H1 (cell line): ENCODE measurements at regions not wholly inside any gene's neighbourhood (a gene's known extent, or its start where the extent isn't known, plus 50 kb on each side); places are given as distances from the start of the nearest gene placed in this dataset.

ENCODE experiments used
- CTCF ChIA-PET: fragments of 300-600 bp; sonication (Branson Sonifier 250); formaldehyde crosslinking; loops from one replicate; lab custom pipeline; 2021; ENCODE audit not compliant: partially characterized antibody; lab: Charles Lee
- POLR2A ChIA-PET: fragments of 300-600 bp; sonication (Branson Sonifier 250); formaldehyde crosslinking; loops from one replicate; lab custom pipeline; 2021; ENCODE audit warnings: inconsistent platforms; ENCODE audit not compliant: partially characterized antibody; lab: Charles Lee
- DNase-seq, 2 experiments: peaks; one replicate each; pipeline versions ENCODE4 v3.0.0 to v3.0.0-alpha.2; 2010 to 2022; ENCODE audit warnings: low spot score in 2 of 2, low read depth in 1 of 2, mixed read lengths in 1 of 2
- FAIRE-seq: peaks from 2 replicates; lab custom pipeline; 2011; peaks lifted over from hg19 to GRCh38; lab: Jason Lieb, UNC
- H2AFZ ChIP-seq: 2 replicates; pipeline ENCODE4 v1.8.1; 2012; ENCODE audit warnings: low read length, inconsistent platforms
- H2AK5ac ChIP-seq: 2 replicates; pipeline ENCODE4 v1.6.1; 2013; ENCODE audit warnings: low read depth, low read length
- H2BK120ac ChIP-seq: replicated peaks from 2 replicates; pipeline ENCODE3; 2013; ENCODE audit warnings: low read depth, low read length, inconsistent platforms
- H2BK12ac ChIP-seq: 2 replicates; pipeline ENCODE4 v1.6.1; 2013; ENCODE audit warnings: low read depth, low read length
- H2BK15ac ChIP-seq: 2 replicates; pipeline ENCODE4 v1.6.1; 2013; ENCODE audit warnings: low read length
- H2BK20ac ChIP-seq: 2 replicates; pipeline ENCODE4 v1.6.1; 2013; ENCODE audit warnings: low read length
- H2BK5ac ChIP-seq: 2 replicates; pipeline ENCODE4 v1.6.1; 2013; ENCODE audit warnings: low read depth, low read length
- H3K14ac ChIP-seq: 2 replicates; pipeline ENCODE4 v1.6.1; 2013; ENCODE audit warnings: inconsistent platforms; ENCODE audit not compliant: insufficient read length
- H3K18ac ChIP-seq: 2 replicates; pipeline ENCODE4 v1.6.1; 2013; ENCODE audit warnings: low read length; ENCODE audit errors: extremely low read depth
- H3K23ac ChIP-seq: 2 replicates; pipeline ENCODE4 v1.6.1; 2013; ENCODE audit warnings: inconsistent platforms; ENCODE audit not compliant: insufficient read length
- H3K23me2 ChIP-seq: 2 replicates; pipeline ENCODE4 v1.6.1; 2013; ENCODE audit warnings: low read depth, low read length
- H3K27ac ChIP-seq: 2 replicates; pipeline ENCODE4 v1.6.1; 2011; ENCODE audit warnings: low read depth, low read length, inconsistent platforms
- H3K27me3 ChIP-seq, 4 experiments: replicated peaks in 1 of 4; 1 replicate in 1 of 4; 2 replicates in 3 of 4; pipeline versions ENCODE4 v1.6.1 to v1.8.1; 2011 to 2013; ENCODE audit warnings: low read length in 3 of 4, mild to moderate bottlenecking in 3 of 4, inconsistent platforms in 2 of 4, mixed read lengths in 2 of 4, moderate library complexity in 1 of 4; ENCODE audit not compliant: control insufficient read depth in 3 of 4, insufficient read depth in 3 of 4; ENCODE audit errors: extremely low read depth in 1 of 4
- H3K36me3 ChIP-seq, 4 experiments: 2 replicates each; pipeline versions ENCODE4 v1.6.1 to v1.8.1; 2011 to 2013; ENCODE audit warnings: mild to moderate bottlenecking in 4 of 4, low read length in 3 of 4, moderate library complexity in 2 of 4, control low read depth in 1 of 4, inconsistent platforms in 1 of 4; ENCODE audit not compliant: insufficient read depth in 4 of 4, control insufficient read depth in 2 of 4
- H3K4ac ChIP-seq: replicated peaks from 2 replicates; pipeline ENCODE3; 2013; ENCODE audit warnings: low read length, low read depth, mixed read lengths, inconsistent platforms; ENCODE audit not compliant: insufficient read length
- H3K4me1 ChIP-seq, 4 experiments: replicated peaks in 1 of 4; 1 replicate in 1 of 4; 2 replicates in 3 of 4; pipeline versions ENCODE4 v1.6.1 to v1.8.1; 2011 to 2013; ENCODE audit warnings: low read length in 3 of 4, inconsistent platforms in 2 of 4, mixed read lengths in 1 of 4; ENCODE audit not compliant: insufficient read depth in 4 of 4, control insufficient read depth in 3 of 4
- H3K4me2 ChIP-seq, 2 experiments: 2 replicates each; pipeline versions ENCODE4 v1.6.1 to v1.8.1; 2011 to 2013; ENCODE audit warnings: low read depth in 2 of 2, low read length in 2 of 2, control low read depth in 1 of 2, inconsistent platforms in 1 of 2, mild to moderate bottlenecking in 1 of 2; ENCODE audit not compliant: insufficient read depth in 1 of 2
- H3K4me3 ChIP-seq, 4 experiments: fragments of 200-600, 300-600 bp in 1 of 4; sonication (generic), shearing (Covaris generic), sonication (Bioruptor Twin) in 1 of 4; 2 replicates each; pipeline versions ENCODE4 v1.5.1 to v1.8.1; 2011 to 2016; ENCODE audit warnings: low read length in 4 of 4, low read depth in 3 of 4, control low read depth in 2 of 4, inconsistent platforms in 2 of 4, mild to moderate bottlenecking in 2 of 4, mixed read lengths in 1 of 4, moderate library complexity in 1 of 4; ENCODE audit not compliant: insufficient read depth in 2 of 4; ENCODE audit errors: extremely low read depth in 1 of 4
- H3K56ac ChIP-seq: replicated peaks from 2 replicates; pipeline ENCODE3; 2013; ENCODE audit warnings: low read depth, mild to moderate bottlenecking, mixed read lengths, low read length, inconsistent platforms; ENCODE audit not compliant: insufficient read length
- H3K79me1 ChIP-seq: 2 replicates; pipeline ENCODE4 v1.6.1; 2013; ENCODE audit warnings: low read depth, low read length, control low read depth
- H3K79me2 ChIP-seq, 2 experiments: 2 replicates each; pipeline versions ENCODE4 v1.6.1 to v1.8.1; 2012 to 2013; ENCODE audit warnings: low read length in 2 of 2, mild to moderate bottlenecking in 2 of 2, inconsistent platforms in 1 of 2; ENCODE audit not compliant: insufficient read depth in 2 of 2, control insufficient read depth in 1 of 2
- H3K9ac ChIP-seq, 4 experiments: replicated peaks in 1 of 4; 1 replicate in 1 of 4; 2 replicates in 3 of 4; pipeline versions ENCODE4 v1.6.1 to v1.8.1; 2011 to 2013; ENCODE audit warnings: low read depth in 3 of 4, low read length in 3 of 4, control low read depth in 2 of 4, mild to moderate bottlenecking in 2 of 4, moderate library complexity in 2 of 4, inconsistent platforms in 1 of 4; ENCODE audit errors: extremely low read depth in 1 of 4
- H3K9me3 ChIP-seq, 2 experiments: 2 replicates each; pipeline versions ENCODE4 v1.6.1 to v1.8.1; 2012 to 2013; ENCODE audit warnings: mild to moderate bottlenecking in 2 of 2, moderate library complexity in 2 of 2, control low read depth in 1 of 2, inconsistent platforms in 1 of 2, low read depth in 1 of 2, low read length in 1 of 2, mixed read lengths in 1 of 2; ENCODE audit not compliant: insufficient read depth in 2 of 2
- H4K20me1 ChIP-seq, 2 experiments: replicated peaks in 1 of 2; 2 replicates each; pipeline versions ENCODE3 to v1.8.1; 2011 to 2013; ENCODE audit warnings: inconsistent platforms in 2 of 2, low read length in 2 of 2, mild to moderate bottlenecking in 1 of 2; ENCODE audit not compliant: insufficient read depth in 2 of 2, control insufficient read depth in 1 of 2
- H4K5ac ChIP-seq: 2 replicates; pipeline ENCODE4 v1.6.1; 2013; ENCODE audit warnings: low read length, low read depth, mixed read lengths, inconsistent platforms; ENCODE audit not compliant: insufficient read length
- H4K8ac ChIP-seq: 2 replicates; pipeline ENCODE4 v1.8.0; 2013; ENCODE audit warnings: mild to moderate bottlenecking, moderate library complexity, low read length, inconsistent platforms; ENCODE audit not compliant: insufficient read depth; ENCODE audit errors: extremely low read depth
- H4K91ac ChIP-seq: replicated peaks from 2 replicates; pipeline ENCODE3; 2013; ENCODE audit warnings: low read length, mixed read lengths, inconsistent platforms; ENCODE audit not compliant: insufficient read length
- CTBP2 ChIP-seq: IDR thresholded peaks from 2 replicates; pipeline ENCODE4 v1.7.0; 2011; ENCODE audit warnings: borderline replicate concordance, mild to moderate bottlenecking, moderate library complexity, mixed read lengths, low read length; ENCODE audit not compliant: insufficient read depth, insufficient read length
- FOSL1 ChIP-seq: IDR thresholded peaks from 2 replicates; pipeline ENCODE4 v1.6.1; 2011; ENCODE audit warnings: mild to moderate bottlenecking, low read depth, low read length, moderate library complexity; ENCODE audit not compliant: insufficient read depth
- KDM4A ChIP-seq: IDR thresholded peaks from one replicate; pipeline ENCODE4 v1.7.1; 2012; ENCODE audit warnings: low read depth, mild to moderate bottlenecking, moderate library complexity, low read length, inconsistent platforms; ENCODE audit not compliant: severe bottlenecking
- RFX5 ChIP-seq: IDR thresholded peaks from 2 replicates; pipeline ENCODE4 v1.6.1; 2011; ENCODE audit warnings: low read depth, low read length, improper control_type of control experiment, borderline replicate concordance
- RNF2 ChIP-seq: fragments of 200-900, 300-1000 bp; sonication (generic); IDR thresholded peaks from 2 replicates; pipeline ENCODE4 v1.7.1; 2016; ENCODE audit warnings: borderline replicate concordance, low read depth, mild to moderate bottlenecking, antibody characterized with exemption, low read length; ENCODE audit not compliant: poor library complexity, severe bottlenecking; ENCODE audit errors: missing control alignments
- SRF ChIP-seq: IDR thresholded peaks from 2 replicates; pipeline ENCODE4 v1.6.1; 2011; ENCODE audit warnings: mild to moderate bottlenecking, low read depth, low read length, moderate library complexity
- SUZ12 ChIP-seq: fragments of 200-600 bp; sonication (generic); IDR thresholded peaks from 2 replicates; pipeline ENCODE4 v1.6.1; 2012; ENCODE audit warnings: mild to moderate bottlenecking, inconsistent platforms, low read length, moderate library complexity, mixed read lengths
- TAF7 ChIP-seq: optimal IDR thresholded peaks from 2 replicates; pipeline ENCODE3; 2011; ENCODE audit warnings: low read depth, mild to moderate bottlenecking, inconsistent platforms, low read length, moderate library complexity, borderline replicate concordance
- TCF12 ChIP-seq: IDR thresholded peaks from 2 replicates; pipeline ENCODE4 v1.6.1; 2011; ENCODE audit warnings: low read depth, mild to moderate bottlenecking, low read length
- TEAD4 ChIP-seq: IDR thresholded peaks from 2 replicates; pipeline ENCODE4 v1.6.1; 2012; ENCODE audit warnings: low read depth, low read length, inconsistent platforms, mixed read lengths
- WGBS, 2 experiments: shearing (Covaris generic) in 1 of 2; methylation state at CpG; one replicate each; pipeline versions ENCODE4 v1.1.6 to v1.1.7; 2013 to 2015; ENCODE audit warnings: low lambda C conversion rate in 2 of 2, mixed read lengths in 2 of 2, inconsistent platforms in 1 of 2, low coverage in 1 of 2, missing lambda C conversion rate in 1 of 2; ENCODE audit not compliant: insufficient replicate concordance in 2 of 2, insufficient coverage in 1 of 2, insufficient read length in 1 of 2; ENCODE audit errors: extremely low coverage in 1 of 2, missing lambda C conversion rate in 1 of 2; 5-methylcytosine and 5-hydroxymethylcytosine counted together
- TF ChIP-seq, protein P1 (sequence below), 3 experiments: IDR thresholded peaks; 1 replicate in 2 of 3; 2 replicates in 1 of 3; pipeline versions ENCODE4 v1.5.1 to v1.6.1; 2011; ENCODE audit warnings: low read length in 3 of 3, mild to moderate bottlenecking in 3 of 3, inconsistent platforms in 2 of 3, low read depth in 1 of 3, moderate library complexity in 1 of 3; ENCODE audit not compliant: insufficient read depth in 1 of 3; ENCODE audit errors: control extremely low read depth in 1 of 3

DNA sequence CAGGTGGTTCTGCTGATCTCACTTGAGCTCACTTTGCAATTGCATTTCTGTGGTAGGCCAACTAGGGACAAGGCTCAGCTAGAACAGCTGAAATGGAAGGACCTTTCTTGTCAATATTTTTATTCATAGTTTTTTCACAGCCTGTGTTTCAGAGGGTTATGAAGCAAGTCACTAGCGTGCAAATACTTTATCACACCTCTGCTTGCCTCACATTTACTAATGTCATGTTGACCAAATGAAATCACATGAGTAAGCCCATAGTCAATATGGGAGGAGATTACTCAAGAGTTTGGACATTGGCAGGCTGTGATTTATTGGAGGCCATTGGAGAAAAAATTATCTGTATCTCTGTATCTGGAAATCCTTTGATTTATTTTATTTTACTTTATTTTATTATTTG is 628.3 kb upstream of the EPHA5 start:
- Histone ChIP-seq H3K56ac (no peak overlapping the region), H3K4me1 (peaks cover 0 to 7% (median 0%) of the 10 kb centered on the region in 4 experiments; a peak in 1 of 7 replicates), H2BK15ac (no peak overlapping the region), H2AFZ (no peak overlapping the region), H4K91ac (no peak overlapping the region), H3K18ac (no peak overlapping the region), H3K4me2 (no peak overlapping the region), H3K79me2 (no peaks in the 10 kb centered on the region), H3K4me3 (no peak overlapping the region), H3K9ac (no peak overlapping the region), H2BK5ac (no peak overlapping the region), H3K4ac (no peak overlapping the region), H4K8ac (no peak overlapping the region), H3K27me3 (no peaks in the 10 kb centered on the region), H4K20me1 (no peaks in the 10 kb centered on the region), H2BK120ac (no peak overlapping the region), H3K23ac (no peak overlapping the region), H4K5ac (no peak overlapping the region), H2BK12ac (no peak overlapping the region), H3K23me2 (no peaks in the 10 kb centered on the region), H3K27ac (no peak overlapping the region), H3K9me3 (no peaks in the 10 kb centered on the region), H3K14ac (no peak overlapping the region), H2BK20ac (no peak overlapping the region), H2AK5ac (no peak overlapping the region), H3K79me1 (no peaks in the 10 kb centered on the region), H3K36me3 (no peaks in the 10 kb centered on the region)
- FAIRE-seq (no peak), DNase-seq (no peak)
- 79% methylated on average over 1 of the region's 1 CpG; no CpG with 5 or more reads in 1 of the 2 experiments for WGBS, 2 experiments
- POLR2A ChIA-PET = no interaction called here
- CTCF ChIA-PET = interaction anchor here (1.1 kb wide), 1 partner anchor 8 kb away, joined by 3 read pairs; no protein-coding TSS in a partner anchor
- TF ChIP-seq SRF (no peak), TAF7 (no peak), CTBP2 (no peak), RNF2 (no peak), SUZ12 (no peak), KDM4A (no peak), TCF12 (no peak), TEAD4 (no peak), FOSL1 (no peak), RFX5 (no peak)
- TF ChIP-seq, protein P1, sequence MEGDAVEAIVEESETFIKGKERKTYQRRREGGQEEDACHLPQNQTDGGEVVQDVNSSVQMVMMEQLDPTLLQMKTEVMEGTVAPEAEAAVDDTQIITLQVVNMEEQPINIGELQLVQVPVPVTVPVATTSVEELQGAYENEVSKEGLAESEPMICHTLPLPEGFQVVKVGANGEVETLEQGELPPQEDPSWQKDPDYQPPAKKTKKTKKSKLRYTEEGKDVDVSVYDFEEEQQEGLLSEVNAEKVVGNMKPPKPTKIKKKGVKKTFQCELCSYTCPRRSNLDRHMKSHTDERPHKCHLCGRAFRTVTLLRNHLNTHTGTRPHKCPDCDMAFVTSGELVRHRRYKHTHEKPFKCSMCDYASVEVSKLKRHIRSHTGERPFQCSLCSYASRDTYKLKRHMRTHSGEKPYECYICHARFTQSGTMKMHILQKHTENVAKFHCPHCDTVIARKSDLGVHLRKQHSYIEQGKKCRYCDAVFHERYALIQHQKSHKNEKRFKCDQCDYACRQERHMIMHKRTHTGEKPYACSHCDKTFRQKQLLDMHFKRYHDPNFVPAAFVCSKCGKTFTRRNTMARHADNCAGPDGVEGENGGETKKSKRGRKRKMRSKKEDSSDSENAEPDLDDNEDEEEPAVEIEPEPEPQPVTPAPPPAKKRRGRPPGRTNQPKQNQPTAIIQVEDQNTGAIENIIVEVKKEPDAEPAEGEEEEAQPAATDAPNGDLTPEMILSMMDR (IDR thresholded peaks at IDR 0.05; ENCODE audit: control extremely low read depth in 1 of 3, insufficient read depth in 1 of 3, low read depth in 1 of 3, low read length in 3 of 3) = no peak
